GM21619 (cell line): ENCODE measurements at regions not wholly inside any gene's neighbourhood (a gene's known extent, or its start where the extent isn't known, plus 50 kb on each side); places are given as distances from the start of the nearest gene placed in this dataset.
"Not testable (repeated sequence)": the region's sequence is repeated elsewhere in the genome, so short reads cannot be mapped to it uniquely, and the experiment has no call there.

Experiments
- ATAC-seq: cut with Tn5 transposase; IDR thresholded peaks from one replicate; pipeline ENCODE4 v1.9.1; 2021; ENCODE audit not compliant: unreplicated experiment

DNA sequence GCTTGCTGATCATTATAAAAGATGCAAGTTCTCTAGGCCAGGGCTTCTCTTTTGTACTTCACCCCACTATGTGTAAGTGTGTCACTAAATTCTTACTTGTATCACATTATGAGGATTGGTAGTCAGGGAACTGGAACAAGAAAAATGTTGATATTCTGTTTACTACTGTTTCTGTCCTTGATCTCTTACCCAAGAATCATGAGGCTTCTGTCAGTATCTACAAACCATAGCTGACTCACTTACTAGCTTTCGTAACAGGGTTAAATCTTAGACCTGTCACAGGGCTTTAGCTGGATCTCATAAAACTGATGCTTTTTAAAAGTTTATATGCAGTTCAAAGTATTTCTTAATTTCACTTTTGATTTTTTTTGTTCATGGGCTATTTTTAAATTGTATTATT lies 681.2 kb downstream of the PLPP3 start:
- no peak for ATAC-seq

DNA sequence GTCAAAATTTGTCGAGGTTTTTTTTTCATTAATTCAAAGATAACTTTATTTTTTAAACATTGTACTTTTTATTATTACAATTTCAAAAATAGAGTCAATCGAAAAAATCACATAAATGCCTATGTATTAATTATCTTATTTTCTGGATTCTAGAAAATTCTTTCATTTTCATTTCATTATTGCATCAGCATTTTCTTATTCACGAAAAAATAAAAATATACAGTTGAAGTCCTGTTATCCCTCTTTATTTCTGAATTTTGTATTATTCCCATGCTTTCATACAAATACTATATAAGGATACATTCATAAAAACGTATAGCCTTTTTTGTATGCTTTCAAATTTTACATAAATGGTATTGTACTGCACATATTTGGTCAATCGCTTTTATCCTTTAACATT lies 681.0 kb upstream of the USP24 start:
- ATAC-seq: no peak

DNA sequence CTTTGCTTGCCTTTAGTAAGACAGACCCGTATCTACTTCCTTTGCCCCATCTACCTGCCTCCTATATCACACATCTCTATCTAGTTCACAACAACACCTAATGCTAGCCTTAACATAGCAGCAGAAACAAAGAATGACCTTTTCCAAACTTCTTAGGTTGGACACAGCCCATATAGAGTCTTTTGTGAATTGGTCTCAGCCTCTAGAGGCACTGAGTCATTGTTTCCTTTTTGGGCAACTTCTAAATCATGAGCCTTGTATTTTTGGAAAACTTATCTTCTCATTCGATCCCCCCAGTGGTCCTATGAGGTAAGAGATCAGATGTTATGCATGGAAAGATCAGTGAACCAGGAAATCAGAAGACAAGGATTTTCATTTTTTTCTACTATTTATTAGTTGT lies 679.4 kb upstream of the USP24 start:
- no peak for ATAC-seq

DNA sequence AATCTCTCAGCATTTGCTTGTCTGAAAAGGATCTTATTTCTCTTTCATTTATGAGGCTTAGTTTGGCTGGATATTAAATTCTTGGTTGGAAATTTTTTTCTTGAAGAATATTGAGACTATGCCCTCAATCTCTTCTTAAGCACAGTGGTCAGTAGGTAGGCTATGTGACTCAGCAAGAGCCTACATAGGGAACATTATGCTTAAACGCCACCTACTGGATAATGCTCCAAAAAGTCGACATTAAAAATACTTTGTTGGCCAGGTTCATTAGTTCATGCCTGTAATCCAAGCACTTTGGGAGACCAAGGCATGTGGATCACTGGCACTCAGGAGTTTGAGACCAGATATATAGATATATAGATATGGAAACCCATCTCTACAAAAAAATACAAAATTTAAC lies 678.0 kb upstream of the USP24 start:
- ATAC-seq: peak; percentile 51

DNA sequence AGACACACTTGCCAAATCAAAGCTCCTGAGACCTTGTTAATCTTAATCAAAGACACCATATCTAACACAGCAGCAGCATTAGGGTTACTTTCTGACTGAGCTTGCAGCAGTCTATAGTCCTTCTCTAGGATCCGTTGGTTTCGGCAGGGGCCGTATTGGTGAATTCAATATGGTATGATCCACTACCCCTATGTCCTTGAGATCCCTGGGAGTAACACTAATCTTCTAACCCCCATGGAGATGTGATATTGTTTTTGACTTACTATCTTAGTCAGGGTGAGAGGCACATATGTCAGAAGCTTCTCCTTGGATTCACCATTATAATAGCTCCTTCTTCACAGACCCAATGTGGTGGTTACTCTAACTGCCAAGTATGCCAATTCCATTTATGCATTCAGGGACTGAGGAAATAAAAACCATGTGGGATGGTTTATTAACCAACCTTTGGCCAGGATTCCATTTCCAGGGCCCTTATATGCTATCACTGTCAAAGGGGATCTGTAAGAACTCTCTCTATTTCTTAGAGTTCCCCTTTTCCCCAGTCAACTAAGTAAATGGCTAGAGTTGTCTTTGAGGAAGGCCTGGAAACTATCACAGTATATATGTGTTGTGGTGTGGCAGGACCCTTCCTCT lies 673.6 kb upstream of the USP24 start:
- no peak for ATAC-seq

DNA sequence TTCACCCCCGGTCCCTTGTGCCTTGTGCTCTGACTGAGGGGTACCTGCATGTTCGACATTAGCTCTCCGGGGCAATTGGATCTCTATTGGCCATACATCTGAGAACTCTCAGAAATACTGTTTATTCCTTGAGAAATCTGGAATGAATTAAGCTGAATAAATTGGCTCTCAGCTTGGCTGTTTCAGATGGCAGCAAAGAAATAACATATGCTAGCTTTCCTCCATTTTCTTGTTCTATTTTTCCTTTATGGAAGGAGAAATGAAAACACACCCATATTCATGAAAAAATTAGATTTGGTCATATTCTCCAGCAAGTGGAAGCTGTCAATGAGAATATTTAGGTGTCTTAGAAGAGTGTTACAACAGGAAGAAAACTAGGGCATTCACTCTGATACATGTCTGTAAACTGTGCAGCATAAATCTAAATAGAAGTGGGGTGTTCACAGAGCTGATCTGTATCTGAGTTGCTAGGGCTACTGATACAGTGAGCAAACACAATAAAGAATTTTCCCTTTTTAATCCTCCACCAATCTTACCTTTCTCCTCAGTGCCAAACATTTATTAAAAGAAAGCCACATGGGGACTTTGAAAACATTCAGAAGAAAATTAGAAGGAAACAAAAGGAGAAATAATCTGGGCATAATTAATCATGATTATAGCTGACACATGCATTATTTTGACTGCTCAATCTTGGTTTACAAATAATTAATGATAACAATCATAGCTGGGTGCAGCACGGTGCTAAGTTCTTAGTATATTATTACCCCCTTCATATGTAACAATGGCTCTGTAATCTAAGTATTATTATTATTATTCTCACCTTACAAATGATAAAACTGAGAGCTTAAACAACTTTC lies 671.9 kb upstream of the USP24 start:
- ATAC-seq: no peak

DNA sequence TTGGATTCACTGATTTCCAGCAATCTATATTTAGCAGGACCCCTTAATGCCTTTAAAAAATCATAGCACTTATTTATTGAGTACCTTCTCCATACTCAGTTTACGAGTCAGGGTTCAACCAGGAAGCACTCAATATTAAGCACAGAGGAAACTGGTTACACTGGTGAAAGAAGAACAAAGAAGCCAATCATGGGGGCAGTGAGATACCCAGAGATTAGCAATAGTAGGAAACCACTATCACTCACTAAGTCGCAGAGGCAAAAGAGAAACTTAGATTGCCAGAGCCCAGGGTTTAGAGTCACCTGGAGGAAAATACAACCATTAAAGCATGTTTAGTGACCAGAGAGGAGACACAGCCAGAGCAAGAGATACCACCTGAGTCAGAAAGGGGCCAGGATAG lies 670.5 kb upstream of the USP24 start:
- no peak for ATAC-seq

DNA sequence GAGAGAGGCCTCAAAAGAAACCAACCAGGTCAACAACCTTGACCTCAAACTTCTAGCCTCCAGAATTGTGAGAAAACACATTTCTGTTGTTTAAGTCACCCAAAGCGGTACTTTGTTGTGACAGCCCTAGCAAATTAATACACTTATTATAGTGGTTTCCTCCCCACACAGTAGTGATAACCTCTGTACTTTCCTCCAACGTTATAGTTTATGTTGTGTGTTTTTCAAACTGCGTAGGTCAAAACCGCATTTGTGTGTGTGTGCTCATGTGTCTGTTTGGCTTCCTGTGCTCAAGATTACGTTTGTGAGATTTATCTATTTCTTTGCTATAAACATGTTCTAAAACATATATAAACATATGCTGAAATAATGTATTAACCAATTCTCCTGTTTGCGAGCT lies 667.8 kb upstream of the USP24 start:
- ATAC-seq: no peak

DNA sequence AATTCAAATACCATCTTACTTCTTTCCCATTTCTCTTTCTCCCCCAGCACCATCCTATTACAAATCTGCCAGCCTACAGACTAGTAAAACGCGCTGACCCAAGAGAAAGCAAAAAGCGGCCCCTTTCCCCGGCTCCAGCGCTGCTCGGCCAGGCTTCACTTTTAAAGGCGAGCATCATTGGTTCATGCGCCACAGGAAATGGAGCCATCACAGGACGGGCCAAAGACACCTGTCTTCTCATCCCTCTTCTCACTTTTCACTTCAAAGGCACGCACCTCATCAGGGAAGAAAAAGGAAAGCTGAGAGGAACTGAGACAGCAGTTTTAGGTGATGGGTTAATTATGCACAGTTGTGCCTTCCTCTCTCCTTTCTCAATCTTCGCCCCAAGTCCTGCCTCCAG lies 664.2 kb upstream of the USP24 start:
- ATAC-seq: no peak

DNA sequence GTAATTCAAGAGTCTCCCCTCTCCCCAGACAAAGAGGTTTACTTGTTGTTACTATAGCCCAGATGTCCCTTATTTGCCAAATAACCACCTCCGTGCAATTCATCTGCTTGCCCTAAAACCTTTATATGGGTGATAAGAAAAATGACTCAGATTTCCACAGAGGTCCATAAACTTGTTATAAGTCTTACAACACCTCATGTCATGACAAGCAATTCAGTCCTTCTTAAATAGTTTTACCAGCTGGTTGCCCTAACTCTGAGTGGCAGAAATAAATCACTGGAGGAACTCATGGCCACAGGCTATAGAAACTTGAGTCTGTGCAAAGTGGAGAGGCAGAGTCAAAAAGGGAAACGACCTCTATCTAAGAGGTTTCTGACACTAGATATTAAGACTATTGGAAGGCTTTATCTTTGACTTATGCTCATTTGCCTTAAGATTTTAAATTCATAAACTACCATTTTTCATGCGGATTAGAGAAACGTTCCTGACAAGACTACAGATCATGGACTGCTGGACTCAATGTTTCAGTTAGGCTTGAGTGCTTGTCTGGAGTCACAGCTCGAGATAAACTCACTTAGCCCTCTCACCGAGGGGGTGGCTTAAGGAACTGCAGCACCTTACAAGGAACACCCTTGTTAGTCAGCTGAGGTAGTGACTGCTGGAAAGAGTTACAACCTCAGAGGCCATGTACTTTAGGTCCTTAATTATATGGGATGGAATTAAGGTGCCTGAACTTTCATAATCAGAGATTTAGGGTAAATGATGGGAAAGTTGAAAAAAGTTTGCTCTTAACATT lies 662.5 kb upstream of the USP24 start:
- no peak for ATAC-seq

DNA sequence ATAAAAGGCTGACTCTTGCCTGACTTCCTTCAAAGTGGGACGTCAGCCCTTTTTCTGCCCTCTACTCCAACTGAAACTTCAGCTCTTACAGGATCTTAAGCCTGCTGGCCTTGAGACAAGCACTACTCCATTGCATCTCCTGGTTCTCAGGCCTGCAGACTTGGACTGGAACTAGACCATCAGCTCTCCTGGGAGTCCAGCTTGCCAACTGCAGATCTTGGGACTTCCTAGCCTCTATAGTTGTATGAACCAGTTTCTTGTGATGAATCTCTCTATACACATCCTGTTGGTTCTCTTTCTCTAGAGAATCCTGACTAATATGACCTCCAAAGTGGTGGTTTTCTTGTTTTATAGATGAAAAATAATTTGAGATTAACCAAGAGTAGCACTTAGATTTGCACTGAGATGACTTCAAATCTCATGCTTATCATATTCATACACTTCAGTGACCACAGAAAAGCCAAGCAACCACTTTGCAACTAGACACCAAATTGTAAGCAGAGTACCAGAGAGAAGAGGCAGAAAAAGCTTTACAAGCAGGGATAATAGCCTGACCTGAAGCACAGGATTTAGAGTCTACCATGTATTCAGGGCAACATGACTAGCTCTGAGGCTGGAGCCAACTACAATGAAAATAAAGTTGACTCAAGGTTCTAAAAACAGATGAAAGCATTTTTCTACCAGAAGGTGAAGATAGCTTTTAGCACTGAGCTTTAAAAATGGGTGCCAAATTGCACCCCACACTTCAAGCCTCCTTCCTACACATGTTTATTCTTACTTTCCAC lies 661.3 kb upstream of the USP24 start:
- no peak for ATAC-seq

DNA sequence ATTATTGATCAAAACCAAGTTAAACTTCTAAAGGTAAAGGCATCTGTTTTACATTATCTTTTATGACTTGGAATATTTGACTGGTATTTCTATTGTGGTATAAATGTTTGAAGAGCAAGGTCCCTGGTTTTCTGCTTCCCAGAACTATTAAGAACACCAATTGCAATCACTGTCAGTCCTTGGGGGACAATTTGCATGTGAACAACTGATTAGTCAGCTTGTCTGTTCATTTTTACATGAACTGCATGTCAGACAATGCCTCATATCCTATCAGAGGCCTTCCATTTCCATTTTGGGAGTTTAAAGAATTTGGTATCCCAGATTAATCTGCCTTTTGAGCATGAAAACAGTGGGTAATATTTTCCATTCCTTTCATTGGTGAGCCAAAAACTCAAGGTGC lies 654.9 kb upstream of the USP24 start:
- ATAC-seq: no peak

DNA sequence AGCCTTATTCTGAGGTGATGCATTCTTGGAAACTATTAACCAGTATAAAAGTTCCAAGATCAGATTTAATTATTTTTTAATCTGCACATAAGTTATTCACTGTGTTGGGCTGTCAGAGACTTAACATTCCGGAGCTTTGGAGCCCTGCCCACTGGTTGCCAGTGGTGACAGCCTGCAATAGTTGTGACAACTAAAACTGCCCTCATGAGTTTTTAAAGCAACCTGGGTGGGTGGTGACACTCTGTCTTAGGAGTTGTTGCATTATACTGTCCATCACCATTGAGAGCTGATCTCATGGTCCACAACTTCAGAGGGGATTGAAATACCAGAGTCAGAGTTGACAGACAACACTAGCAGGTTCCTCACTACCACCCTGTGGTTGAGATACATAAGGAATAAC lies 653.9 kb upstream of the USP24 start:
- ATAC-seq: no peak

DNA sequence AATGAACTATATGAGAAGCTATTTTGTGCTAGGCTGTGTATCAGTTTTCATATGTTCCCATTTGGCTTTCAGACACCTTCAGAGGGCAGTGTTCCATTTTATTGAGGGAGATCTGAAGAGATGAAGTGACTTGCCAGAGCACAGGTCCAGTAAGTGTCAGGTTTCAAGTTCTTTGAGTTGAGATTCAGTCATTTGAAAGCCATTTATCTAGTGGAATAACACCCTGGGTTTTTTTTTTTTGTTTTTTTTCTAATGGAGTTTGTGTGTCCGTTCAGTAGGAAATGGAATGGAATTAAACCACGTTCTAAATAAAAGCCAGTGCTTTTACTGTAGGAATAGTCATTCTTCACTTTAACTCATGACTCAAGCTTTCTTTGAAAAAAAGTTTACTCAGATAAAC lies 652.9 kb upstream of the USP24 start:
- no peak for ATAC-seq

DNA sequence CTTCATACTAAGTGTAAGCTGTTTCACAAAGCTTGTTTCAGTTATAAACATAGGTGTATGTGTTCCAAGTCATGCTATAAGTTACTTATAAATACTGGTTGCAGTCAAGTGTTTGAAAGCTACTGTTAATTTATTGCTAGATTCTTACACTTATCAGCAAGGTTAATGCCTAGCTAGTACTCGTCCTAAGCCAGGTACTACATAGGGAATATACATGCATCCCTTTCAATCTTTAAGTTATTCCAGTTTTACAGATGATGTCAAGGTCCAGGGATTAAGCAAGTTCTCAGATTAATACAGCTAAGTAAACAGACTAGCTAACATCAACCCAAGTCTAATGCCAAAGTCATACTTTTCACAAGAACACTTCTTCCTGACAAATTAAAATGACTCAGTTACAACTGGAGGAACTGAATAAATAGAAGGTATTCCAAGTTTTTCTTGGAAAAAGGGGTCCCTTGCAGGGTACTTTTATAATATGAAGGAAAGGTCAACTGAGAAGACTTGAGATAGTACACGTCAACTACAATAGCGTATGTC lies 652.2 kb upstream of the USP24 start:
- ATAC-seq: no peak

DNA sequence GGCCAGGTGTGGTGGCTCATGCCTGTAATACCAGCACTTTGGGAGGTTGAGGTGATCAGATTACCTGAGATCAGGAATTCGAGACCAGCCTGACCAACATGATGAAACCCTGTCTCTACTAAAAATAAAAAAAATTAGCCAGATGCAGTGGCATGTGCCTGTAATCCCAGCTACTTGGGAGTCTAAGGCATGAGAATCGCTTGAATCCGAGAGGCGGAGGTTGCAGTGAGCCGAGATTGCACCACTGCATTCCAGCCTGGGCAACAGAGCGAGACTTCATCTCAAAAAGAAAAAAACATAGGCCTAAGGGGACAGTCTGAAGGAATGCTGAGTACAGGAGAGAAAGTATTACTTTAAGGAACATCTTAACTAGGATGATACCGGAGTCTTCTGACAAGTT lies 650.6 kb upstream of the USP24 start:
- not testable (repeated sequence) for ATAC-seq

DNA sequence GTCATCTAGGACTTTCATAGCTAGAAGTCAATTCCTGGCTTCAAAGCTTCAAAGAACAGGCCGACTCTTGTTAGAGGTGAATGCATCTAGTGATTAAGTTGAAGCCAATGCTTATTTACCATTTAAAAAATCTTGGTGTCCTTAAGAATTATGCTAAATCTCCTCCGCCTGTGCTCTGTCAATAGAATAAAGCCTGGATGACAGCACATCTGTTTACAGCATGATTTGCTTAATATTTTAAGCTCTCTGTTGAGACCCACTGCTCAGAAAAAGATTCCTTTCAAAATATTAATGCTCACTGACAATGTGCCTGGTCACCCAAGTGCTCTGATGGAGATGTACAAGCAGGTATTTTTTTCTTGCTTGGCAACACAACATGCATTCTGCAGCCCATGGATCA lies 649.1 kb upstream of the USP24 start:
- no peak for ATAC-seq

DNA sequence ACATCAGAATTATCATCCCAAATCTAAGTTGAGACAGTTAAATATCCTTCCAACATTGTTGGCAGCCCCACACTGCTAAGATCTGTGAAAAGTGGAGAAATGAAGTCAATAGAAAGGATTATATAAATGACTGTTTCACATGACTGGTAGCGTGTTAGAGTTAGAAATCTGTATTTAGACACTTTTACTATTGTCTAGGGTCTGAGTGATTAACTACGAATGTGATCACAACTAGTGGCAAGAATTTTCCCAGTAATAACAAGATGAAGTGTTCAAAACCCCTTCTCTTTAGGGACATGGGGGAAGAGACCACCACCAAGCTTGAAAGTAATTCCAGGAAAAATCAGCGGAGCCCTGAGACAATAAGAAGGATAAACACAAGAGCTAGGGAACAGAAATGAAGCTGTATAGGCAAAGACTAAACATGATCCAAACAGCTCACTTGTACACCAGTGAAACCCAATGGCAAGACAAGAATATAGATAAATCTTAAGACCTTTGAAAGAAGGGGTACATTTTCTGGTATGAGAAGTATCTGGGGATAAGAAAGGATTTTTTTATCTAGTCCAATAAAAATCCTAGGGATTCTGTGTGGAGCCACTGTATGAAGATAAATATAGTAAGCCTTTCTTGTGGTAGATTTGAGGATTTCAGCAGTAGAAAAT lies 646.6 kb upstream of the USP24 start:
- no peak for ATAC-seq

DNA sequence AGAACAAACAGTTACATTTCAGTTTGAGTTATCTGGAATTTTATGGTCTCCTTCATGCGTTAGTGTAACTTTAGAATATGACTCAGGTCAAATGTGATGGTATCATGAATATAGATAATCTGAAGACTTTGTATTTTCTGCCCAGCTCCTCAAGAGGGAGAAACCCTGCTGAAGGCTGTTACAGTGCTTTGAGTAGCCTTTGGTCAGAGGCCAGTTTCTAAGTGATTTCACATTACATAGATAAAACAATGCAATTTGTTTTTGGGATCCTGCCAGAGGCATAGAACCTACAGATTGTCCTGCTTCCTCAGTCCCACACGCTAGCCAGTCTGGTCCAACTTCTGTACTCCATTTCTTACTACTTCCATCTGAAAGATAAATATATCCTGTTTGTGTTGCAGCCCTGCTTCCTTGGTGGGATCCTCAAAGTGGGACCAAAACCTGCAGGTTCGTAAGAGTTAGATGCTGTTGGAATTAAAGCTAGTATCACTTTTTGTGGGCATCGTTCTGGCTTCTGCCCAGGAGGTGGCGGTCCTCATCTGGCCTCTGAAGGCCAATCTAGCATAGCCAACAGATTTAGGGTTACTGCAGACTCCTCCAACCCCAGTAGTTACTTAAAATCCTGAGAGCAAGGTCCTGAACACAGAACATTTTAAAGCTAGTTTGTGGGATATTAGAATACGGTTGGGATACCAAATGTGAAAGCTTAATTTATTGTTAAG lies 645.8 kb upstream of the USP24 start:
- no peak for ATAC-seq

DNA sequence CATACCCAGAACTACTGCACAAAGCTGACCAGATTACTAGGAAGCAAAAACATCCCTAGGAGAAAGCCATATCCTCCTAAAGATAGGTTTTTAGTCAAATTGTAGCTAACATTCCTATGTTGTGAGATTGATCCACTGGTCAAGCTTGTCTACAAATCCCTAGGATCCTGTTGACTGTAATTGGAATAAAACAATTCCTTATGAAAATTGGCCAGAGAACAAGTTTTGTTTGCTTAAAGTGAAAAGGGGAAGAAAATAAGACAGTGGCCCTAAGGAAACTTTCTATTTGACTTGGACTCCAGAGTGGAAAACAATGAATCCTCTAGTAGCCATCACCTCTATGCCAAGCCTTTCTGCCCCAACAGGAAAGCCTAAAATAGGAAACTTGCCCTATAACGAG lies 645.2 kb upstream of the USP24 start:
- ATAC-seq: no peak
